Stomach (tissue), 4 donors: ENCODE measurements at regions not wholly inside any gene's neighbourhood (a gene's known extent, or its start where the extent isn't known, plus 50 kb on each side); places are given as distances from the start of the nearest gene placed in this dataset.

Experiments used
- CTCF ChIP-seq, 7 experiments: fragments of 450-650 bp in 4 of 7; fragments of 200-600 bp in 3 of 7; sonication (generic) in 3 of 7; IDR thresholded peaks; one replicate each; pipeline ENCODE4 v1.5.1; 2016 to 2019; ENCODE audit warnings: antibody characterized with exemption in 7 of 7, control low read depth in 2 of 7, mild to moderate bottlenecking in 1 of 7
- EP300 ChIP-seq: sonication (generic); formaldehyde crosslinking; IDR thresholded peaks from one replicate; pipeline ENCODE4 v1.6.1; 2017; ENCODE audit warnings: antibody characterized with exemption
- POLR2A ChIP-seq, 4 donors: fragments of 450-650 bp; IDR thresholded peaks; one replicate each; pipeline ENCODE4 v1.6.1; 2016; ENCODE audit warnings: antibody characterized with exemption in 4 of 4, control low read depth in 2 of 4, mild to moderate bottlenecking in 1 of 4, moderate library complexity in 1 of 4
- POLR2AphosphoS5 ChIP-seq, 3 donors: sonication (generic); formaldehyde crosslinking; IDR thresholded peaks; one replicate each; pipeline ENCODE4 v1.6.1; 2016; ENCODE audit warnings: antibody characterized with exemption in 3 of 3

GRCh38 chr21:38718481-38718880 is 87.2 kb upstream of the ETS2 start:
- no peak for TF ChIP-seq CTCF (IDR thresholded peaks at IDR 0.05)
- no peak for TF ChIP-seq POLR2AphosphoS5 (IDR thresholded peaks at IDR 0.05)
- no peak for TF ChIP-seq POLR2A (IDR thresholded peaks at IDR 0.05)
- no peak for TF ChIP-seq EP300
